ENCODE measurements at regions not wholly inside any gene's neighbourhood (a gene's known extent, or its start where the extent isn't known, plus 50 kb on each side); places are given as distances from the start of the nearest gene placed in this dataset.
"Not testable (repeated sequence)": the region's sequence is repeated elsewhere in the genome, so short reads cannot be mapped to it uniquely, and the experiment has no call there.

DNA sequence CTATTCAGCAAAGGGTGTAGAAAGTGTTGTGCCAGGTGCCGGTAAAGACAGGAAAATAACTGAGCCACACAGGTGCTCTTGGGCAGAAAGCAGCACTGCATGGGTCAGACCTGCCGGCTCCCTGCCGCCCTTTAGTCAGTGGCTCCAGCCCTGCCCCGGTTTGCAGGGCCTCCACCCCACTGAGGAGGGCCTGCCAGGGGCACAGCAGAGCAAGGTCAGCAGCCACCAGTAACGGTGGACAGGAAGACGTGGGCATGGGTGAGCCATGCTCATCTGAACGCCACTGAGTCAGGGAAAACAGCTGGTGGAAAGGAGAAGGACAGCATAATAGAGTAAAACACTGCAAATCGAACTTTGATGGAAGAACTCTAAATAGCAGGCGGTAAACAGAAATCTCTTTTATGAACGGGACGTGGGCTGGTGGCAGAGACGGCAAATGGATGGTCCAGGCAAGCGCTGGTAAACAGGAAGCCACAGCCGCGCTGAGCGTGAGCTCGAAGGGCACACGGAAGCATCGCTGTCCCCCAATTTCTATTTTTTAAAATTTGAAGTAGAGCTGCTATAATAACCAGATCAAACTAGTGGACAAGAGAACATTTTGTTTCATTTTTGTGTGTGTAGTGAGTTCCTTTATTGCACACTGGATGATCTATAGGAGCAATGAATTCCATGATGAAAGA lies 141.8 kb upstream of the ALKAL2 start:
- Mint-ChIP-seq H3K4me3 (peak overlapping the region; percentile 87), H3K36me3 (ENCODE audit: low read depth) (no peaks in the 10 kb centered on the region), H3K27ac (peak overlapping the region; percentile 95), H3K9me3 (no peaks in the 10 kb centered on the region), H3K27me3 (no peaks in the 10 kb centered on the region), H3K4me1 (peaks cover 13% of the 10 kb centered on the region)
- ATAC-seq (replicated peaks), result peak; percentile 91

DNA sequence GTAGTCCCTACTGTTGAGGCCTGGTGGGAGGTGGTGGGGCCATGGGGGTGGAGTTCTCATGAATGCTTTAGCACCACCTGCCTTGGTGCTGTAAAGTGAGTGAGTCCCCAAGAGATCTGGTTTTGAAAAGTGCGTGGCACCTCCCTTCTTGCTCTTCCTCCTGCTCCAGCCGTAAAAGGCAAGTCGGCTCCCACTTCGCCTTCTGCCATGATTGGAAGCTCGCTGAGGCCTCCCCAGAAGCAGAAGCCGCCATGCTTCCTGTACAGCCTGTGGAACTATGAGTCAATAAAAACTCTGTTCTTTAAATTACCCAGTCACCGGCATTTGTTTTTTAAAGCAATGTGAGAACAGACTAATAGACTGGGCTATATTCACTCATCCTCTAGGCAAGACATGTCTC lies 141.3 kb upstream of the ALKAL2 start:
- Mint-ChIP-seq H3K9me3 (no peaks in the 10 kb centered on the region), H3K4me3 (peak overlapping the region; percentile 87), H3K36me3 (ENCODE audit: low read depth) (no peaks in the 10 kb centered on the region), H3K27me3 (no peaks in the 10 kb centered on the region), H3K27ac (peak overlapping the region; percentile 95), H3K4me1 (peaks cover 13% of the 10 kb centered on the region)
- no peak for ATAC-seq (replicated peaks)

DNA sequence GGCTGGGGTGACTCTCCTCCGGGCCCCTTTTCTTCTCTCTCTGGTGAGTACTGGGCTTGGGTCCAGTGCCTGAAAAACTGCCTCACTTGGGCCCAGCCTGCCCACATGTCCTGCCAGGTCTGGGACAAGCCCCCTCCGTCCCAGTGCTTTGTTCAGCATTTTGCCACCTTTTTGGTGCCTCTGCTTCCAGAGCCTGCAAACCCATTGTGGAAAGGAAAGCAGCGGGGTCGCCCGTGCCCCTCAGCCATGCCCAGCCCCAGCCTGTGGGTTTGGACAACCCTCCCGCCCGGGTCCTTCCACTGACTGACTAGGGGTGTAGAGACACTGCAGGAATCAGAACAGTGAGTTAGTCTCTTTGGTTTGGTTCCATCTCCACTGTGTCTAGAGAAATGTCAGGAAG lies 140.7 kb upstream of the ALKAL2 start:
- ATAC-seq (replicated peaks), result no peak
- Mint-ChIP-seq H3K4me3 (no peak overlapping the region), H3K4me1 (peaks cover 13% of the 10 kb centered on the region), H3K27me3 (no peaks in the 10 kb centered on the region), H3K27ac (no peak overlapping the region), H3K9me3 (no peaks in the 10 kb centered on the region), H3K36me3 (ENCODE audit: low read depth) (no peaks in the 10 kb centered on the region)

DNA sequence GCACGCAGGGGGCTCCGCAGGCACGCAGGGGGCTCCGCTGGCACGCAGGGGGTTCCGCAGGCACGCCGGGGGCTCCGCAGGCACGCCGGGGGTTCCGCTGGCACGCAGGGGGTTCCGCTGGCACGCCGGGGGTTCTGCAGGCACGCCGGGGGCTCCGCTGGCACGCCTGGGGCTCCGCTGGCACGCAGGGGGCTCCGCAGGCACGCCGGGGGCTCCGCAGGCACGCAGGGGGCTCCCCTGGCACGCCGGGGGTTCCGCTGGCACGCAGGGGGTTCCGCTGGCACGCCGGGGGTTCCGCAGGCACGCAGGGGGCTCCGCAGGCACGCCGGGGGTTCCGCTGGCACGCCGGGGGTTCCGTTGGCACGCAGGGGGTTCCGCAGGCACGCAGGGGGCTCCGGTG lies 138.8 kb upstream of the ALKAL2 start:
- not testable (repeated sequence) for H3K36me3 Mint-ChIP-seq (ENCODE audit: low read depth); H3K27me3 Mint-ChIP-seq
- H3K4me1 Mint-ChIP-seq, result peaks cover 13% of the 10 kb centered on the region

DNA sequence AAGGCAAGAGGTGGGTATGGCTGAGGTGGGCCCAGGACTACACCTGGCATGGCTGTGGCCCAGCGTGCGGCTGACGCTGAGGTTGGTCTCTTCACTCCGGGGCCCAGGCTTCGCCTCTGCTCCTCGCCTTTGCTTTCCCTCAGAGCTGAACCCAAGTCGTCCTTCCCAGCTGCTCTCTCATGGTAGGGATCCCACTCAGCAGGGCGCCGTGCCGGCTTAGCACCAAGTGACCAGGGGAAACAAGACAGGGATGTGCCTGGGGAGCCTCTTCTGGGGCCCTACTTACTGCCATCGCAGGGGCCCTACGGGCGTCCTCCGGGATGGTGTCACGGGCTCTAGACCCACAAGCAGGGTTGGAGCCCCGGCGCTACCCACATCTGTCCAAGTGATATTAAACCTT lies 138.1 kb upstream of the ALKAL2 start:
- Mint-ChIP-seq H3K36me3 (ENCODE audit: low read depth) (no peaks in the 10 kb centered on the region), H3K27ac (no peak overlapping the region), H3K4me3 (no peak overlapping the region), H3K27me3 (no peaks in the 10 kb centered on the region), H3K9me3 (no peaks in the 10 kb centered on the region), H3K4me1 (peaks cover 13% of the 10 kb centered on the region)
- ATAC-seq (replicated peaks), result no peak

More for the DNA sequence above, 138.8 kb upstream of the ALKAL2 start:
- H3K9me3 Mint-ChIP-seq; H3K27ac Mint-ChIP-seq; ATAC-seq (replicated peaks); H3K4me3 Mint-ChIP-seq: not testable (repeated sequence)

DNA sequence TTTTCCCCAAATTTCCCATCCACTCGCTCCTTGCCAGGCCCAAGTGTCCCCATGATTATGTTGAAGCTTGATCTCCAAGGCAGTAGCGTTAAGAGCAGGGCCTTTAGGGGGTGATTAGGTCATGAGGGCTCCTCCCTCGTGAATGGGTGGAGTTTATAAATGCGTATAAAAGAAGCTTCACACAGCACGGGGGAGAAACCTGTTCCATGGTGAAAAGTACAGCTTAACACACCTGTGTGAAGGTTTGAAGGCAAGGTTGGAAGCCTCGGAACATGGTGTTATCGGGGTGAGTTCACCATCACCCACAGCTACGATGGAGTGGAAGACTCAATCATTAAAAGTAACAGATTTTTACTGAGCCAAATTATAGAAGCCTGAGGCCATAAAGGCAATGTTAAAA lies 137.4 kb upstream of the ALKAL2 start:
- Mint-ChIP-seq H3K36me3 (ENCODE audit: low read depth) (no peaks in the 10 kb centered on the region), H3K27ac (no peak overlapping the region), H3K9me3 (no peaks in the 10 kb centered on the region), H3K27me3 (no peaks in the 10 kb centered on the region), H3K4me3 (no peak overlapping the region), H3K4me1 (peaks cover 12% of the 10 kb centered on the region)
- ATAC-seq (replicated peaks), result no peak

DNA sequence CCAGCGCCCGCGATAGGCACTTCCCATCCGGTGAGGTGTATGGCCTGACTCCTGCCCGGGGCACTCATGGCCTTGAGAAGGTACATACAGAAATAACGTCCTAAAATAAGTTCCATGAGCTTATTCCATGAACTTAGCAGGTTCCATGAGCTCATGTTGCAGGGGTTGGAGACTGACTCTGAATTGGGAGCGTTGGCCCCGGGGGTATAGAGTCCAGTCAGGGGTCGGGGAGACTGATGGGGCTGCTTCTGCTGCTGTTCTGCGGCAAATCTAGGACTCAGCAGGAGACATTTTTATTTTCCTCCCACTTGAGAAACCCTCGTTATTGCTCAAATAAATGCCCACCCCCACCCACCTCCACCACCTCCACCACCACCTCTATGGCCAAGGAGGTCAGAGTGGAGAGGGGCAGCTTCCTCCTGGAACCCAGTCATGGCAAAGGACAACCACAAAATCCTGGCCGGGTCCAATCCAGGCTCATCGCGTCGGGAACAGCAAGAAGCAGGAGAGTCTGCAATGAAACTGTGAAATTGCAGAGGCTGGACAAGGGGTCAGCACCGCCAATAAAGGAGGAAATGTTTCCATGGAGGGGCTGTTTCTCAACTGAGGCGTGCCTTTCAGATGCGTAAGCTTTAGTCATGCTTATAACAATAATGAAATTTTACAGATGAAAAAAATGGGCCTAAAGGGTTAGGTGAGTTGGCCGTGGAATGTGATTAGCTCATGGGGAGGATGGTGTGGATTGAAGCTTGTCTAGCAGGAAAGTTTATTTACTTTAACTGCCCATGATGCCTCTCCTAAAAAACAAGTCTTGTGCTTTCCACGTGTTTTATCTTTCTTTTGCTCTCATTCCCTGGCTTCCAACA lies 136.6 kb upstream of the ALKAL2 start:
- no peak for ATAC-seq (replicated peaks)
- Mint-ChIP-seq H3K36me3 (ENCODE audit: low read depth) (no peaks in the 10 kb centered on the region), H3K4me3 (no peak overlapping the region)

DNA sequence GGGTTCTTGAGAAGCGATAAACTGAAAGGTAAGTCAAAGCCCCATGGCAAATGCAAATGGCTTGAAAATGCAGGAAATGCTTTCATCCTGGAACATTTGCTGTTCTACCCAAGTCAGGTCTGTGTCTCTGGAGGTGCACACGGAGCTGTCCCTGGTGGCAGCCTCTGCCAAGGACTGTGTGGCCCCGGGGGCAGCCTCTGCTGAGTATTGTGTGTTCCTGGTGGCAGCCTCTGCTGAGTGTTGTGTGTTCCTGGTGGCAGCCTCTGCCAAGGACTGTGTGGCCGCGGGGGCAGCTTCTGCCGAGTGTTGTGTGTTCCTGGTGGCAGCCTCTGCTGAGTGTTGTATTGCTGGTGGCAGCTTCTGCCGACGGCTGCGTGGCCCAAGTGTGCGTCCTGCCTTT lies 135.6 kb upstream of the ALKAL2 start:
- ATAC-seq (replicated peaks), result no peak
- no peaks in the 10 kb centered on the region for H3K4me1 Mint-ChIP-seq
- no peak overlapping the region for H3K4me3 Mint-ChIP-seq
- H3K27me3 Mint-ChIP-seq, result no peaks in the 10 kb centered on the region
- H3K27ac Mint-ChIP-seq, result no peak overlapping the region
- H3K9me3 Mint-ChIP-seq, result no peaks in the 10 kb centered on the region
- no peaks in the 10 kb centered on the region for H3K36me3 Mint-ChIP-seq (ENCODE audit: low read depth)

More for the DNA sequence above, 136.6 kb upstream of the ALKAL2 start:
- Mint-ChIP-seq H3K9me3 (no peaks in the 10 kb centered on the region), H3K27ac (no peak overlapping the region), H3K4me1 (peaks cover 5% of the 10 kb centered on the region), H3K27me3 (no peaks in the 10 kb centered on the region)

DNA sequence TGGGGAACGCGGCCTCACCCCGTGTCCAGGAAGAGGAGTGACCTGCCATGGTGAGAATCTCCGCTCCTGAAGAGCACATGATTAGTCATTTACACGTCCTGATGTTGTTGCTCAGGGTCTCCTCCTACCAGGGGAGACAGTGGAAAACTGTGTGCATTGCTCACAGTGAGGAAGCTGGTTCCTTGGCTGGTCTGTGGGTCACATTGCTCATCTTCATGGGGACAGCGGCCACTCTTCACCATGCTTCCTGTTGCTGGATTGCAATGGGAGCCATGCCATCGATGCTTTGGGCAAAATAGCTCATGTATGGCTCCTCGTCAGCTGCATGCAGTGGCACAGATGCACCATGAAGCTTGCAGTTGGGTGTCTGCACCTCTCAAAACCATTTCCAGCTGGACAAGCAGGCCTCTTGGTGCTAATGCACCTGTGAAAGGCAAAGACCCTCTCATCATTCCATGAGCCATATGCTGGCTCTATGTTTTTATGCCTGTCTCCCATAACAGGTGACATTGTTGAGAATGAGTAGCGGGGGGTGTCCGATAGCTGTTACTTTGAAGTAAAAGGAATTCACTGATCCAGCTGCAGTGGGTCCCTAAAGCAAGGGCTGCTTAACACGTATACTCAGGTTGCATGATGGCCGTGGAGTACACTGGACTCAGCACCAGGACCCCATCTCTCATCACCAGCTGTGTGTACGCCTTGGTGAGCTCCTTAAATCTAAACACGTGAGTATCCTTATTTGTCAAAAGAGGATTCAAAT lies 135.0 kb upstream of the ALKAL2 start:
- Mint-ChIP-seq H3K4me1 (no peaks in the 10 kb centered on the region), H3K36me3 (ENCODE audit: low read depth) (no peaks in the 10 kb centered on the region), H3K9me3 (no peaks in the 10 kb centered on the region), H3K27ac (no peak overlapping the region), H3K27me3 (peaks cover 2% of the 10 kb centered on the region), H3K4me3 (no peak overlapping the region)
- ATAC-seq (replicated peaks), result no peak

DNA sequence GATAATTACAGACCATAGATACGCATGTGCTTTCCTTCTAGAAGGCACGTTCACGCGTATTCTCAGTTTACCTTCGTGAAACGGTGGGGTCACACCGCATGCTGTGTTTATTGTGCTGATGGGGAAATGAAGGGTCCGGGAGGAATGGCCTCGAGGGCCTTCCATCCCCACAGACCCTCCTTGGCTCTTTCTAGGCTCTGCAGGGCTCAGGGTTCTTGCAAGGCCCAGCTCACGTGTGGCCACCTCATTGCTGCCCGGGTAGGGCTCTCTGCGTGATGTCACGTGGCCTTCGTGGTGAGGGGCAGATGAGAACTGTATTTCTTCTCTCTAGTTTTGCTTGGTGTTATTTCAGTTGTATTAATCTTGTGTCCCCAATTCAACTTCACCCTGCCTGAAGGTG lies 133.5 kb upstream of the ALKAL2 start:
- Mint-ChIP-seq H3K36me3 (ENCODE audit: low read depth) (no peaks in the 10 kb centered on the region), H3K27ac (no peak overlapping the region), H3K4me1 (no peaks in the 10 kb centered on the region), H3K9me3 (no peaks in the 10 kb centered on the region), H3K4me3 (no peak overlapping the region), H3K27me3 (peaks cover 4% of the 10 kb centered on the region)
- no peak for ATAC-seq (replicated peaks)

DNA sequence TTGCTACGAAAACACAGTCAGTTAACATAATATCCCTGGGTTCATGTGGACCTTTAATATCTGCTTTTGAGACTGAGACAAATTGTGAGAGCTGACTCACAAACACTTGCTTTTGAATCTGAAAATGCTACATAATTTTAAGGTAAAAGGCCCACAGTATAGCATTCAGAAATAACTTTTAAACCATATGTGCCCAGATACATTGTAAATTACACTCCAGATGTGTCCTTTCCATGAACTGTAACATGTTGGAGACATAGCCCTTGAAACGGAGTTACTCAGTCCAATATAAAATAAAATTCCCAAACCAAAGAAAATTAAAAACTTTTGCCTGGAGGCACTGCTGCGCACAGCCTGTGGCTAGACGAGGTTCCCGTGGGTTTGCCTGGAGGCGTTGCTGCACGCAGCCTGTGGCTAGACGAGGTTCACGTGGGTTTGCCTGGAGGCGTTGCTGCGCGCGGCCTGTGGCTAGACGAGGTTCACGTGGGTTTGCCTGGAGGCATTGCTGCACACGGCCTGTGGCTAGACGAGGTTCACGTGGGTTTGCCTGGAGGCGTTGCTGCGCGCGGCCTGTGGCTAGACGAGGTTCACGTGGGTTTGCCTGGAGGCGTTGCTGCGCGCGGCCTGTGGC lies 131.9 kb upstream of the ALKAL2 start:
- H3K4me3 Mint-ChIP-seq, result no peak overlapping the region
- no peaks in the 10 kb centered on the region for H3K4me1 Mint-ChIP-seq
- no peak overlapping the region for H3K27ac Mint-ChIP-seq
- ATAC-seq (replicated peaks), result no peak
- no peaks in the 10 kb centered on the region for H3K9me3 Mint-ChIP-seq
- no peaks in the 10 kb centered on the region for H3K36me3 Mint-ChIP-seq (ENCODE audit: low read depth)
- H3K27me3 Mint-ChIP-seq, result peaks cover 8% of the 10 kb centered on the region

DNA sequence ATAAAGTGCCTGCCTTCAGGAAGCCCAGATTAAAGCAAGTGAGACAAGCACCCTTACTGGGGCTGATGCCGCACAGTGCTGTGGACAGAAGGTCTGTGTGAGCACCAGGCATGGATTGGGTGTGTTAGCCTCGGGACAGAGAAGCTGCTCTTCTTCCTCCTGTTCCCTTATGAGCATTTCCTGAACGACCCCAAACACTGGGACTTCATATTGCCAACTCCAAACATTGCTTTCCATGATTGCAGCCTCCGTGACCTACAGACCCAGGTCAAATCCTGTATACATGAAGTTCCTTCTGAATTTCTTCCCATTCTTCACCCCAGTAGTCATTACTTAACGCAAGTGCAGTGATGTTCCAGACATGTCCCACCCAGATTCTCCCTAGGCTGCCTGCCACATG lies 129.8 kb upstream of the ALKAL2 start:
- no peak for ATAC-seq (replicated peaks)
- H3K27me3 Mint-ChIP-seq, result peaks cover 8% of the 10 kb centered on the region
- H3K27ac Mint-ChIP-seq, result no peak overlapping the region
- peaks cover 3% of the 10 kb centered on the region for H3K9me3 Mint-ChIP-seq
- no peaks in the 10 kb centered on the region for H3K4me1 Mint-ChIP-seq
- H3K36me3 Mint-ChIP-seq (ENCODE audit: low read depth), result no peaks in the 10 kb centered on the region
- H3K4me3 Mint-ChIP-seq, result no peak overlapping the region

DNA sequence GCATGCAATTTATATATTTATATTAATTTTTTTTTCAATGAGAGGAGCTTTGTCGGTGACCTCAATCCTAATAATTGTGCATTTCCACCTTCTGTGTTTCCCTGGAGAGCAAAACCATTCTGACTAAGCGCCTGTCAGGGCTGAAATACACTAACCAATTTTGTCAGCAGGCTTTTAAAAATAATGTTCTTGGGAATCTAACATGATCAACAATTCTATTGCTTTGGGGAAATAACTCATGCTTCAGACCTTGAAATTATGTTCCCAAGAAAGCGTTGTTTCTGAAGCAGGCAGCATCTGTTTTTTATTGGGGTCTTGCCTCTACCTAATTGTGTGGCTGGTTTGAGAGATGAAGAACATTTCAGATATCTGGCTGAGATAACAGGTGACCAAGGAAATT lies 129.1 kb upstream of the ALKAL2 start:
- no peaks in the 10 kb centered on the region for H3K4me1 Mint-ChIP-seq
- H3K4me3 Mint-ChIP-seq, result no peak overlapping the region
- peaks cover 3% of the 10 kb centered on the region for H3K9me3 Mint-ChIP-seq
- no peak overlapping the region for H3K27ac Mint-ChIP-seq
- H3K36me3 Mint-ChIP-seq (ENCODE audit: low read depth), result no peaks in the 10 kb centered on the region
- H3K27me3 Mint-ChIP-seq, result peaks cover 8% of the 10 kb centered on the region
- no peak for ATAC-seq (replicated peaks)

DNA sequence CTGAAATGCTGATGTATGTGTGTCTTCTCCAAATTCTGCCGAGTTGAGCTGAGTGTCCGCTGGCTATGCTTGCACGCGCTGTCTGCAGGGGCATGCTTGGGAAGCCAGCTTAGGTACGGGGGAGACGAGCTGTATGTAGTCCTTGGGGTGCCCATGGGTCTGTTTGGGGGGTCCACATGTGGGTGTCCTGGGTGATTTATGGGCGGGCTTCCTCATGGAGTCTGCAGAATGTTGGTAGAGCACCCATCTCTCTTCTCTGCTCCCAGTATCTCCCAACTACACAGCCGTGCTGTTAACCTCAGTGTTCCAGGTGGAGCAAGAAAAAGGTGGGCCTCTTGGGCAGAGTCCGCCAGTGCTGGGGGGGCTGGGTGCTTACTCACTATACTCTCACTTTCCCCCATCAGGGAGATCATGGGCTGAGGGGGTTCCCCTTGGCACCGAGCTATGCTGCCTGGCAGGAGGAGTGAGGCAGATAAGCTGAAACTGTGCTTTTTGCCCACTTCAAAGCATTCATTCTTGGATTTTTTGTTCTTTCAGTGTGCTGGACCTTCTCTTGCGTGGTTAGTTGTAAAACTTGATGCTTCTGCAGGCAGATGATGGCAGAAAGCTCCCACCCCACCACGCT lies 128.2 kb upstream of the ALKAL2 start:
- H3K36me3 Mint-ChIP-seq (ENCODE audit: low read depth), result no peaks in the 10 kb centered on the region
- no peak overlapping the region for H3K4me3 Mint-ChIP-seq
- peaks cover 8% of the 10 kb centered on the region for H3K27me3 Mint-ChIP-seq
- H3K4me1 Mint-ChIP-seq, result no peaks in the 10 kb centered on the region
- H3K27ac Mint-ChIP-seq, result no peak overlapping the region
- peaks cover 3% of the 10 kb centered on the region for H3K9me3 Mint-ChIP-seq
- no peak for ATAC-seq (replicated peaks)
